ENCODE measurements at regions not wholly inside any gene's neighbourhood (a gene's known extent, or its start where the extent isn't known, plus 50 kb on each side); places are given as distances from the start of the nearest gene placed in this dataset.
A peak's percentile ranks its signal among the peaks of the same experiment; 100 is the strongest.

DNA sequence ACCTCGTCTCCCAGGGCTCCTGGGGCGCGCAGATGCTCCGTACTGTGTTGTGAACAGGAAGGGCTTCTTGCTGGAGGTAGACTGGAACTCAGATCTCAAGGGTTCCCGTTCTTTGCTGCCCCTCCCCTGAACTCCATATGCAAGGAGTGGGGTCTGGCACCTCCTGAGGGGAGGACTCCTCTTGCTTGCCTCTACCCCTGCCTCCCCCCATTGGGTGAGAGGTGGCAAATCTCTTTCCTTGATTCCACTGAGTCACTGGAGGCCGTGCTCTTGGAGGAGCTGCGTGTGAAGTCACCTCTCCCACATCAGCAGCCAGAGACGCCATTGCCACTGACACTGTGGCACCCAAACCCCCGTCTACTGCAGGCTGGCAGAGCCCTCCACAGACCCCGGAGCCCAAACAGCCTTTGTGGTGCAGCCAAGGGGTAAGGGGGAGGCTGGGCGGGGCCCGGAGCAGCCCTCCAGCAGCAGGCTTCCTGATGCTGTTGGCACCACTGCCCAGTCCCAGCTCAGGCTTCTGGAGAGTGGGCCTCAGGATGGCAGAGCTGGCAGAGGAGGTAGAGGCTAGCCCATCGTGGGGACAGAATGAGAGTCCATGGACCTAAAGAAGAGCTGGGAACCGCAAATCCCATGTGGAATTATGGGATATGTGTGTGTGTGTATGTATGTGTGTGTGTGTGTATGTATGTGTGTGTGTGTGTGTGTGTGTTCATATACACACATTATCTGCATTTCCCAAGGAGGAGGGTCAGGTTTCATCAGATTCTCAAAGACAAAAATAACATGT lies 104.9 kb upstream of the RUNX3 start:
- no peak for DNase-seq

DNA sequence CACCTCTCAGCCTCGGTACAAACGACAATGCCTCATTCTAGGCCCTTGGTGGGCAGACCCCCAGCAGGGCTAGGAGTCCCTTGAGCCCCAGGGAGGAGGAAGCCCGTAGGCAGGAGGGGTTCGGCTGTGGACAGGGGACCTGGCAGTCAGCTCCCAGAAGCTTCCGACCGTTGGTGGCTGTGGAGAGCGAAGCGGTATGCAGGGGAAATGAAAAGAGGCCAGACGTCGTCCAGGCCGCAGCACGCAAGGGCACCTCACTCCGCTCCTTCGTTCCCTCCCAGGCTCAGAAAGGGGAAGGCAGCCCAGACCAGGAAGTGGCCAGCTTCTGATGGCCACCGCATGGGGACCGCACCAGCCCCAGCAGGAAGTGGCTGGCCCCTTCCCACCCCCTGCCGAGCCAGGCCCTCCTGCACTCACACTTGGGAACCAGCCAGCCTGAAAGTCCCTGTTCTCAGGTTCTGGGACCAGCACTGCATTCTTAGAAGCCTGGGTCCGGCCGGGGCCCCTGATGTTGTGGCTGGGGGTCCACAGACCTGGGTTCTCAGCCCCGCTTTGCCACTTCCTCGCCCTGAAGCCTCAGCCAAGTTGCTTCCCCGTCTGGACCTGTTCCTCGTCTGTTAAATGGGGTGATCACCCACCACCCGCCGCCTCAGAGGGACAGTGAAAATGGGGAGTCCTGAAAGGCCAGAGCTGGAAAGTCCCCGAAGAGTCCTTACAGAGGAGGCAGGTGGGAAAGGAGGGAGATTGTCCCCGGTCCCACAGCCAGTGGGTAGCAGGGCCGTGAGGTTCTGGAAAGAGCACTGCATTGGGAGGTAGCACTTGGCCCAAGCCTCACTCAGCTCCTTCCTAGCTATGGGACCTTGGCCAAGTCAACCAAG lies 104.0 kb upstream of the RUNX3 start:
- DNase-seq = no peak

DNA sequence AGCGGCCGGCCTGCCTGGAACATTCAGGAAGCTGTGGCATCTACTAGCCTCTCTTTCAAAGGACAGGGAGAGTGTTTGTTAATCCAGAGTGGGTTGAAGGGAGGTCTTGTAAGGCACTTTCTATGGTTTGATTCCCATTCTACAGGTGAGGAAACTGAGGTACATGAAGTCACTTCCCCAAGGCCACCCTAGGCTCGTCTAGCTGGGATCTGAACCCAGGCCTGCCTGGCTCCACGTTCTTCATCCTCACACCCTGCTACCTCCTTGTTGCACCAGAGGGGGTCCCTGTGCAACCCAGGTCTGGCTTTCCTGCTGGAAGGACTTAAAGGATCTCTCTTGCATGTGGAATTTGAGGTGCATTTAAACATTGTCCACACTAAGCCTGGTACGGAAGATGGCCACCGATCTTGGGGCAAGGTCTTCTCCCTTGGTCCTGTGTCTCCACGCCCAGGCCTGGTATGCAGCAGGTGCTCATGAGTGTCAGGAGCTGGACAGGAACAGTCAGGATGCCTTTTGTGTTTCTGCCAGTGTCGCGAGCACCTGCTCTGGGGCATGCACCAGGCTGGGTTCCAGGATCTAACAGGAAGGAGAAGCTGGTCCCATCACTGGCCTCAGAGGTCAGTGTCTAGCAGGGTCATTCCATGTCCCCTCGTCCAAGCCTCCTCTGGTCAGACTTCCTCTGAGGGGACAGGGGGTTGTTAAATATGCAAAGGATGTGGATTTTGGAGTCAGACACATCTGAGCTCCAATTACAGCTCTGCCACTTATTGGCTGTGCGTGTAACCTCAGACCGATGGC lies 103.2 kb upstream of the RUNX3 start:
- no peak for DNase-seq

DNA sequence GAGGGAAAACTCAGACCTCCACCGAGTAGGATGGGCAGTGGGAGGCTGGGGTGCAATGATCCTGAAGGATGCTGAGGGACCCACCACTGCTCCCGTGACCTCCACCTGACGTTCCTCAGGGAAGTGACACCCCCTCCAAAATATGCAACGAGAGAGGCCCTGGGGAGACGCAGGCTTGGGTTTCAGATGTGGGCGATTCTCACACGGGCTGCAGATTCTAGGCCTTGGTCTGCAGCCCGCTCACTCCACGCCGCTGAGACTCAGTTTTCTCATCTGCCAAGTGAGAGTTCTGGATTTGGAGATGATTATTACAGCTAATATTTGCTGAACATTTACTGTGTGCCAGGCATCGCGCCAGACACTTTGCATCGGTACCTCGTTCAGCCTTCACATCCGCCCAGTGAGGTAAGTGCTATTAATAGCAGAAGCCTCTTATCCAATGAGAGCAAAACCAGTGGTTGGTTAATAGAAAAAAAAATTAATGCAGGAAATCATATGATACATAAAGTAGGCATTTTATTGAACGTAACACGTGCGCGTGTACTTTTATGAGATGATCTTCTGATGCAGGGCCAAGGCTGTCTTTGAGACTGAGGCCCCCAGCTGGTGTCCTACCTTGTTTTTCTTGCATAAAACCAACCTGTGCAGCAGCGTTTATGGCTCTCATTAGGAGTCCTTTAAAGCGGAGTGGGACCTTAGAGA lies 102.0 kb upstream of the RUNX3 start:
- peak; percentile 75 for DNase-seq

DNA sequence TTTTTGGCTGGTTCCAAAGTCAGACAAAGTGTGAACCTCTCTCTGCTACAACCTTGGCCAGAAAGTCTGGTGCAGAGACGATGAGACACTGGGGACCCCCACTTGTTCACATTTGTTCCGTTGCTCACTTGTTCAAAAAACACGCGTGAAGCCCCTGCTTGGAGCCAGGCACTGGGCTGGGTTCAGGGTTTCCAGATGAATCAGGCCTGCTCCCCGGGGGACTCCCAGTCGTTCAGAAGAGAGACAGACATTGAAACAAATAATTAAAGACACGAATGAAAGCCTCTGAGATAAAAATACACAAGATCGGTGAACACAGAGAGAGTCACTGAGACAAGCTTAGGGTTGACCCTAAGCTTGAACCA lies 101.5 kb upstream of the RUNX3 start:
- DNase-seq = no peak

DNA sequence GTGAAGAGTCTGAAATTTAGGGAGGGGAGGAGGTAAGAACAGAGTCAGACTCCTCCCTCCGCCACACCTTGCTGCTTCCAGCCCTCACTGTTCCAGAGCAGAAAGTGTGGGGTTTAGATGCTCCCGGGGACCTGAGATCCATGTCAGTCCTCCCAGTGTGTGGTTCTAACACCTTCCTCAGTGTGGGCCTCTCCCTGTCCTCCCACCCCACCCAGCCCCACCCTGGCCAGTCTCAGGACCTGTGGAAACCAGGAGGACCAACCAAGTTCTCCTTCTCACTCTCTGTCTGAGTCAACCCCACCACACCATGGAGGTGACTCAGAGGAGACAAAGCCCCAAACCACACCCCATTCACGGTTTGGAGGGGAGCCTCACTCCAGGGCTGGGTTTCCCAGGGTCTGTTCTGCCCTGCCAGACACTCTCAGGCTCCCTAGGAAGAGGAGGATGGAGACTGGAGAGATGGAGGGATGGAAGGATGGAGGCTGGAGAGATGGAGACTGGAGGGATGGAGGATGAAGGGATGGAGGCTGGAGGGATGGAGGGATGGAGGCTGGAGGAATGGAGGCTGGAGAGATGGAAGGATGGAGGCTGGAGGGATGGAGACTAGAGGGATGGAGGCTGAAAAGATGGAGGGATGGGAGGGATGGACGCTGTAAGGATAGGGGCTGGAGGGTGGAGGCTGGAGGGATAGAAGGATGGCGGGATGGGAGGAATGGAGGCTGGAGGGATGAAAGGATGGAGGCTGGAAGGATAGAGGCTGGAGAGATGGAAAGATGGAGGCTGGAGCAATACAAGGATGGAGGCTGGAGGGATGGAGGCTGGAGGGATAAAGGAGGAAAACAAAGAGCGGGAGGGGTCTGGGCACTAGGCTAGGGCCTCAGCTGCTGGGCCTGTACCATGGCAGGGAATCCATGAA lies 100.9 kb upstream of the RUNX3 start:
- DNase-seq = peak; percentile 63

DNA sequence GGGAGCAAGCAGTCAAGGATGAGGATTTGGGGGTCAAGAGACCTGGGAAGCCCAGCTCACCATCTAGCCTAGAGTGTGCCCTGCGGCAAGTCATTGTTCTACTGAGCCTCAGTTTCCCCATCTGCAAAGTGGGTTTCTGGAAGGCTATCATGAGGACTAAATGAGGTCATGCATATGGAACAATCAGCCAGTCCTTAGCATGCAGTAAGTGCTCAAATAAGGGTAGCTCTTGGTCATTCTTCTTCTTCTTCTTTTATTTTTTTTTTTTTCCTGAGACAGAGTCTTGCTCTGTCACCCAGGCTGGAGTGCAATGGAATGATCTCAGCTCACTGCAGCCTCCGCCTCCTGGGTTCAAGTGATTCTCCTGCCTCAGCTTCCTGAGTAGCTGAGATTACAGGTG lies 99.9 kb upstream of the RUNX3 start:
- no peak for DNase-seq

DNA sequence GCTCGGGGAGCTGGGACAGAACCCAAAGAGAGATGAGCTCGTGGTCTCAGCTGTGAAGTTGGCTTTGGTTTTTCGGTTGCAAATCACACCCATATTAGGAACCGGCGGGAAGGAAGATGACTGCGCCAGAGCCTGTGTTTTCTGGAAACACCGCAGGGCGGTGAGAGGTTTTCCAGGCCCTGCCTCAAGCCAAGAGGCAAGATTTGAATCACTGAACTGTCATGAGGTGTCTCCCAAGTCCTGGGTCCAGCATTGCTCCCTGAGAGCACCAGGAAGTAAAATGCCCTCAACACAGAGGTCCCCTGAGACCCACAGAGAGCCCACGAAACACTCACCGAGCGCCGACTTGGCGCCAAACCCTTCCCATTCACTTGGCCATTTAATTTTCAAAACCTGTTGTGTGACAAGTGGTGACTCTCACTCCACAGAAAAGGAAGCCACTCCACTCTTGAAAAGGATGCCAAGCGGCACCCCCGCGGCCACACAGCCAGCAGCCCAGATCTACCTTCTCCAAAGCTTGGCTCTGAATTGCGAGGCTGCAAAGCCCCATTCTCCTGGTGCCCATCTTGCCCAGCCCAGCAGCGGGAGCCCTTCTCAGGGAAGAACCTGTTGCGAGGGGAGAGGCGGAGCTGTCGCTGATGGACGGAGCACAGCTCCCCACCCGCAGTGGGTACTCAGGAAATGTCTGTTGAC lies 99.0 kb upstream of the RUNX3 start:
- DNase-seq = no peak

DNA sequence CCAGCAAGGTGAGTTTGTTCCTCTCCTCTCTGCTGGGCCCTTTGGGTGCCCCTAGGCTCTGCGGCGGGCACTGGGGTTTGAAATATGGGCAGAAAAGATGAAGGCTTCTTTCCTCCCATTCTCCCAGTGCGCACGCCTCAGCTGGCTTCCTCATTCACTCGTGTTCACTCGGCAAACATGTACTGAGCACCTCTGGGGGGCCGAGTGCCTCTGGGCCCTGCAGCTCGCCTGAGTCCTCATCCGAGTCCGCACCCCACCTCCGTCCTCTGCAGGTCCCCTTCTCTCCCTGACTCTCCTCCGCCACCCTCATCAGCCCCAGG lies 98.5 kb upstream of the RUNX3 start:
- DNase-seq = no peak

DNA sequence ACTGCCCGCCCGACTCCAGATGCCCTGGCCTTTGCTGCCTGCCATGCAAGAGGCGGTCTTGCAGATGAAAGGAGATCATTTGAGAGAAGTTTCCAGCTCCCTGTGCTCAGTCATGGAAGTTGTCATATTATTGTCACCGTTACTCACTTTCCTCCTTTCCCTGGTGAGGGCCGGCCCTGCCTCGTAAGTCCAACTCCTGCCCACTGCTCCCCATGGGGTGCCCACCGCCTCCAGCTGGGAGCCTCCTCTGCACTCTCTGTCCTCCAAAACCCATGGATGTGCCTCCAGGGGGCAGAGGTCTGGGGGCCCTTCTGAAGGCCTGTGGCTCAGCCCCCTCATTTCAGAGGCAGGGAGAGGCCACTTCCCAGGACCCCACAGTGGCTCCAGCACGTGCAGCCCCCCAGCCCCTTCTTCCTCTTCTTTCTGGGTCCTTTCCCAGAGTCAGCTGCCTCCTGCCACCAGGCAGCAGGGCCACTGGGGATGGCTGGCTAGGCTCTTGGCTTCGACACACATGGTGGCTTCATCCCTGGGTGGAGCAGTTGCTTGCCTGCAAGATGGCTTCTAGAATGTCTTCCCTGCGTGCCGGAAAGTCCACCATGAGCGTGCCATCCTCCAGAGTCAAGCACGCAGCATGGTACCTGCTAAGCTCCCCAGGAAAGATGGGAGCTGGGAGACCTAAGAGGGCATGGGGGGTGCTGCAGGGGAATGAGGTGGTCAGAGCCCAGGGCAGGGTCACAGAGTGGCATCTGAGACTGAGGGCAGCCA lies 97.9 kb upstream of the RUNX3 start:
- no peak for DNase-seq

DNA sequence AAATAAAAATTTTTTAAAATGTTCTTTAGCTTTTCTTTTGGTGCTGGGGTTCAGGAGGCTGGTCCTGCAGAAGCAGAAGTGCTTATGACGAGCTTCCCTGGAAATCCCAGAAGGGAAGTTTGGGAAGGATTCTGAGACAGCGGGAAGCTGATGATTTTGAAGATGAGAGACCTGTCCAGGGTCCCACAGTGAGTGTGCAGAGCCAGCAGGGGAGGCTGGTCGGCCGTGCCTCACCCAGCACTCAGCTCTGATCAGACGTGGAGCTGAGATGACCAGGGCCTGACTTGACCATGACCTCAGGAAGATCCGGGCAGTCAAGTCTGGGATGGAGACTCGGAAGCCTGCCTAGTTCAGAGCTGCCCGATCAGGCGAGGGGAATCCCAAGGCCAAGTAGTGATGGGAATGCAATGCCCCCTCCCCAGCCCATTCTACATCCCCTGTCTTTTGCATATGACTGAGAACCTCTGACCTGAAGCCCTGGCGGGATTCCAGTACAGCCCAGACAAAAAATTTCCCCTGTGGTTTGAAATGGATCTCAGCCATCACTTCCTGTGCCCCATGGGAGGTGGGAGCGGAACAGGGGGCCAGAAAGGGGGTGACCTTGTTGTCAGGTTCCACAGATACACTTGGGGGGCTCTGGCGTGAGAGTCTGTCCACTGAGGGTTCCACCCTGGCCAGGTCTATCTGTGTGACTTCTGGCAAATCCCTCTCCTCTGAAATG lies 96.8 kb upstream of the RUNX3 start:
- no peak for DNase-seq

DNA sequence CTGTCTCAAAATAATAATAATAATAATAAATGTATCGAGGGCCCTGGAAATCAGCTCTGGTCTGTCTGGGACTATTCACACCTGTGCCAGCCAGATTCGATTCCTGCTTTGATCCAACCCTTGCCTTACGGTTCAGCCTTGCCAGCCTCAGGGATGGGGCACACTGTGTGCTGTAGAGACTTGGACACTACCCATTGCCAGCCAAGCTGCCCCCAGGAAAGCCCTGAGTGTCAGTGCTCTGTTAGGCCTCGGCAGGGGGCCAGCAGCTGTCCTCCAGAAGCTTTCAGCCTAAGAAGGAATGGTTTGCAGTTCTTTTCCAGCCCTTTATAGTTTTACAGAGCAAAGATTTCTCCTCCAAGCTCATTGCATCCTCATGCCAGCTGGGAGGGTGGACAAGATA lies 96.2 kb upstream of the RUNX3 start:
- no peak for DNase-seq

DNA sequence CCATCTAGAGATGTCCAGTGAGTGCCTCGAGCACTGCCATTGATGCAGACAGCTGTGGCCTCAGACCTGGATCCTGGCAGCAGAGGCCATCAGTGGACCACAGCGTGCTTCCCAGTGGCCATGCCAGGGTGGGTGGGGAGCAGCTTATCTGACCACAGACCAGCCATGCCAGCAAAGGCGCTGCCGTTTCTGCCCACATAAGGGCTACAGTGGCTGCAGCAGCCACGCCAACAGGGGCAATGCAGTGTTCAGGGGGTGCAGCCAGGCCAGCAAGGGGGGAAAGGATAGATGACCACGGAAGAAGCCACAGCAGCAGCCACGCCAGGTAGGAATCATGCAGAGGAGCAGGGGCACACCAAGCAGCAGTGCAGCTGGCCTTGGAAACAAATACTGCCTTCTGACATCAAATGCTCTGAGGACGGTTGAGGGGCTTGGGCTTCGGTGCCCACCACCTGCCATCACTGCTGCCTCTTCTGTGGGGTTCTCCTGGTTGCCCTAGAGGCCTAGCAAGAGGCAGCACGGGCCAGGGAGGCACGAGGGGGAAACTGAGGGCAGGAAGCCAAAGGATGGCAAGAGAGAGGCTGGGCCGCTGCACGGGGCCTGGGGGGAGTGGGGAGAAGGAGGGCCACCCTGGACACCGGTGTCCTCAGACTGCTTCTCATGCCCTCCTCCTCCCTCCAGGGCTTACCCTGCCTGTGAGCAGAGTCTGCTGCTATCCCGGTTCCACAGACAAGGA lies 94.7 kb upstream of the RUNX3 start:
- no peak for DNase-seq

DNA sequence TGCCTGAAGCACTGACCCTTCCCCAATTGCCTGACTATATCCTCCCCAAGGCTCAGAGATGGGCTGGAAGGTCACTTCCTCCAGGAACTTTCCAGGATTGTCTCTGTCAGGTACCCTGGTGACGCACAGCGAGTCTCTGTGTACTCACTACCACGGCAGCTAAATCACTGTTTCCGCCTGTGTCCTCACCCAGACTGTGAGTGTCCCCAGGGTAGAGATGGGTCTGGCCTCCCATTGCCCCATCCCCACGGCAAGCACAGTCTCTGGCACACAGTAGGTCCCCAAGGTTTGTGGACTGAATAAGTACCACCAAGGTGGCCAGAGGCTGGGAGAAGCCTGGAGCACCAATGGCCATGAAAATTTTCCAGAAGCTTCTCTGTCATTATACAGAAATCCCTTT lies 93.8 kb upstream of the RUNX3 start:
- DNase-seq = no peak

DNA sequence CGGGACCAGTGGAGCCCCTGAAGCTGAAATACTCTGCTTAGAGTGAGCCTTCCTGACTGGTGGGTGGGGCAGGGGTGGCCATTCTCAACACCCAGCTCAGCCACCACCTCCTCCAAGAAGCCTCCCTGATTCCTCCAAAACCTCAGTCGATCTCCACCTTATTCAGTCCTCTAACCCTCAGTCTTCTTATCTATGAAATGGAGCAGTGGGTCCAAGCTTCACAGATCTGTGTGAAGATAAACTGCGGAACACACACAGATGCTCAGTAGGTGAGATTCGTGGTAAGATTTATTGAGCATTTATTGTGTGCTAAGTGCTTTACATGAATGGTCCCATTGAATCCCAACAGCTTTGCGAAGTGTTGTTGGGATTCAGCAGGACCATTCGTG lies 93.1 kb upstream of the RUNX3 start:
- DNase-seq = no peak

DNA sequence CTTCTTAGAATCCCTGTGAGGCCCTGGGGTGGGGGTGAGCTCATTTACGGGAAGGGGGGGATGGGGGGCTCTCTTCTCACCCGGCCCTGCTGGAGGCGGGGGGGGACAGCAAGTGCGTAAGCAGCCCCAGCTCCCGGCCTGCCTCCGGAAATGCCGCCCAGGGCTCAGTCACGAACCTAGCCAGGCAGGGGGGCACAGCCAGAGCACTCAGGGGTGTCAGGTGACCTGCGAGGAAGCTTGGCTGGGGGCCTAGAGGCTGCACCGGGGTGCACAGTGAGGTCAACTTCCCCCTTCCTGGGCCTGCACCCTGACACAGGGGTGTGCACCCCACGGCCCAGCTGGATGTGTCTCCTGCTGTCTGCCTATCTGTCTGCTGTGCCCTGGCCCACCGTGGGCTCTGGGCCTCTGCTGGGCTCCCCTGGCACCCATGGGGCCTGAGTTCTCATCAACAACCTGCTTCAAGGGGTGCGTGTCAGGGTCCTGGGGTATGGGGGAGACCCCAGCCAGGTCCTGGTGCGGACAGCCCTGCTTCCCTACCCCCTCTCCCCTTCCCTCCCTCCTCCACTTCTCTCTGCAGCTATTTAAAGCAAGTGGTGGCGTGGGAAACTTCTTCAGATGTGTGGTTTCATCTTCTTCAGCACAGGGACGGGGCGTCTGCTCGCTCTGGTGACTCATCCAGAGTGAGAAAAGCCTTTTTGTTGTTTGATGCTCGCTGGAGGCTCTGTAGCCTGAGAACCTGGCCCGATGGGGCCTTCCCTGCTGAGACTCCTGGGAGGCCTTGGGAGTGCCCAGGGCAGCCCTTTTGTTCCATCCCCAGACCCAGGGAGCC lies 92.5 kb upstream of the RUNX3 start:
- DNase-seq = peak; percentile 91

DNA sequence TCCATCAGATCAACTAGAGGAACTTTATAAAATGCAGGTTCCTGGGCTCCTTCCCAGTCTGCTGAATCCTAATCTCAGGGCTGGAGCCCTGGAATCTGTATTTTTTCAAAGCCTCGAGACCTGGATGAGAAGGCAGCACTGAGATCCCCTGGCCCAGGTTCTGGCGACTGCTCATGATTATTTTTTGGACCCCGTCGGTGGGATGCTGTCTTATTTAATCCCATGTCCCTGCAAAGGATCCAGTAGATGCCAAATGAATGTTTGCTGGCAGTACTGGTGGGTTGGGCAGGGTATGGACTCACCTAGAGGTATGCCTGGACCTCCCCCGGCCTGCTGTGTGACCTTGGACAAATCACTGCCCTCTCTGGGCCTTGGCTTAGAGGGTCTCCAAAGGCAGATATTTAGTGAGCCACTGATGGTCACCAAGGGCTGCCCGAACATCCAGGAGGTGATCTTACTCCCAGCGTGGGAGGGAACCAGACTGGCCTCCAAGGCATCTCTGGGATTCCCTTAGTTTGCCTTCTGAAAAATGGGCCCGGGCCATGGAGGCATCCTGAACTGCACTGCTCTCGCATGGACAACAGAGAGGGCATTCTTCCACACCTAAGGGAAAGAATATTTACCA lies 91.6 kb upstream of the RUNX3 start:
- DNase-seq = no peak
